AG04450 (cell line): ENCODE measurements at regions not wholly inside any gene's neighbourhood (a gene's known extent, or its start where the extent isn't known, plus 50 kb on each side); places are given as distances from the start of the nearest gene placed in this dataset.

Experiments used
- CTCF ChIA-PET: fragments of 300-600, 350-600 bp; formaldehyde crosslinking; extraction: SDS; loops from one replicate; lab custom pipeline; 2022; ENCODE audit warnings: antibody characterized with exemption, inconsistent platforms; lab: Charles Lee
- POLR2A ChIA-PET: fragments of 350-600 bp; formaldehyde crosslinking; extraction: SDS; loops from one replicate; lab custom pipeline; 2021; ENCODE audit warnings: antibody characterized with exemption, inconsistent platforms; lab: Yijun Ruan, JAX
- DNase-seq: peaks from one replicate; pipeline ENCODE4 v3.0.0-alpha.2; 2011; ENCODE audit warnings: low read depth, low spot score
- H3K27ac ChIP-seq: one replicate; pipeline ENCODE4 v1.5.1; 2012; ENCODE audit warnings: low read depth, low read length, control low read depth
- H3K27me3 ChIP-seq: one replicate; pipeline ENCODE4 v1.6.0; 2012; ENCODE audit warnings: low read length; ENCODE audit not compliant: control insufficient read depth, insufficient read depth
- H3K4me3 ChIP-seq: 2 replicates; pipeline ENCODE4 v1.5.1; 2011; ENCODE audit warnings: mild to moderate bottlenecking, low read depth, low read length, control low read depth
- H3K9me3 ChIP-seq: 2 replicates; pipeline ENCODE4 v1.5.1; 2012; ENCODE audit warnings: low read length; ENCODE audit not compliant: control insufficient read depth, insufficient read depth
- TF ChIP-seq, protein P1 (sequence below): IDR thresholded peaks from 2 replicates; pipeline ENCODE4 v1.5.1; 2011; ENCODE audit warnings: low read depth, low read length, control low read depth, inconsistent platforms

DNA sequence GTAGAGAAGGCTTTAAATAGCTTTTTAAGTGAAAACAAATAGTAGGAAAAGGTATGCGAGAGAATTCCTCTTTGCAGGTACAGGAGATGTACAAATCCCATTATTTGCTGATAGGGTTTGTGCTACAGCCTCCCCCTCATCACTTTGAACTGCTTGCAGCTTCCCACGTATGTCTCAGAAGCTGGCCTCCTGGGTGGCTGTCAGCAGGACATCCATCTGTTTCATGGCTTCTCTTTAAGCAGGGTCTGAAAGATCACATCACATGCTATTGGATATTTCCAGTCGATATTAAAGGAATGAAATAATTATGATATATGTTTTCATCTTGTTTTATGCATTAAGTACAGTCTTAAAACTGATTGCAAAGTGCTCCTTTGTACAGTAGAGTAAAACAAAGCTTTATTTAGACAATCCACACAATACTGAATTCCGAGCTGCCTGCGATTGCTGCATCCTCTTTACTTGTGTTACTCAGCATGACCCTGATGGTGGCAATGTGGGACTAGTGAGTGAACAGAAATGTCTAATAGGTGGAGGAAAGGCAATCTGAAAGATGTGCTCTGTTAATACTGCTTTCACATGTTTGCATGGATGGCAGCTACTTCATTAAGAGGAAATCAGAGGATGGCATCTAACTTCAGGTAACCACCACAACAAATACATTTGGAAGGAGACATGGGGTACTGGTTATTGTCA lies 930.6 kb upstream of the SEMA6D start:
- no peaks in the 10 kb centered on the region for H3K9me3 ChIP-seq
- TF ChIP-seq, protein P1, sequence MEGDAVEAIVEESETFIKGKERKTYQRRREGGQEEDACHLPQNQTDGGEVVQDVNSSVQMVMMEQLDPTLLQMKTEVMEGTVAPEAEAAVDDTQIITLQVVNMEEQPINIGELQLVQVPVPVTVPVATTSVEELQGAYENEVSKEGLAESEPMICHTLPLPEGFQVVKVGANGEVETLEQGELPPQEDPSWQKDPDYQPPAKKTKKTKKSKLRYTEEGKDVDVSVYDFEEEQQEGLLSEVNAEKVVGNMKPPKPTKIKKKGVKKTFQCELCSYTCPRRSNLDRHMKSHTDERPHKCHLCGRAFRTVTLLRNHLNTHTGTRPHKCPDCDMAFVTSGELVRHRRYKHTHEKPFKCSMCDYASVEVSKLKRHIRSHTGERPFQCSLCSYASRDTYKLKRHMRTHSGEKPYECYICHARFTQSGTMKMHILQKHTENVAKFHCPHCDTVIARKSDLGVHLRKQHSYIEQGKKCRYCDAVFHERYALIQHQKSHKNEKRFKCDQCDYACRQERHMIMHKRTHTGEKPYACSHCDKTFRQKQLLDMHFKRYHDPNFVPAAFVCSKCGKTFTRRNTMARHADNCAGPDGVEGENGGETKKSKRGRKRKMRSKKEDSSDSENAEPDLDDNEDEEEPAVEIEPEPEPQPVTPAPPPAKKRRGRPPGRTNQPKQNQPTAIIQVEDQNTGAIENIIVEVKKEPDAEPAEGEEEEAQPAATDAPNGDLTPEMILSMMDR: no peak
- ChIA-PET POLR2A (no interaction called here), CTCF (no interaction called here)
- DNase-seq: no peak
- H3K27ac ChIP-seq: no peak overlapping the region
- H3K4me3 ChIP-seq: no peak overlapping the region
- H3K27me3 ChIP-seq: no peaks in the 10 kb centered on the region

DNA sequence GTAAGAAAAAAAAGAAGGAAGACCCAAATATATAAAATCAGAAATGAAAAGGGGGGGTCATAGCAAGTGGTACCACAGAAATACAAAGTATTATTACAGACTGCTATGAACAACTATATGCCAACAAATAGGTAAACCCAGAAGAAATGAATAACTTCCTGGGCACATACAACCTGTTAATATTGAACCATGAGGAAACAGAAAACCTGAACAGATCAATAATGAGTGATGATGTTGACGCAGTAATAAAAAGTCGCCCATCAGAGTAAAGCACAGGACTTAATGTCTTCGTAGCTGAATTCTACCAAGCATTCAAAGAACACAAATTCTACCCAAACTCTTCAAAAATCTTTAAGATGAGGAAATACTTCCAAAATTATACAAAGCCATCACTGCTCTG lies 921.6 kb upstream of the SEMA6D start:
- H3K4me3 ChIP-seq: no peak overlapping the region
- no peak overlapping the region for H3K27ac ChIP-seq
- ChIA-PET CTCF (no interaction called here), POLR2A (no interaction called here)
- TF ChIP-seq, protein P1: no peak
- H3K9me3 ChIP-seq: no peaks in the 10 kb centered on the region
- DNase-seq: no peak
- H3K27me3 ChIP-seq: no peaks in the 10 kb centered on the region

GRCh38 chr15:46808834-46809233 lies 908.5 kb upstream of the SEMA6D start:
- Histone ChIP-seq H3K9me3 (no peaks in the 10 kb centered on the region), H3K27me3 (no peaks in the 10 kb centered on the region), H3K4me3 (no peak overlapping the region), H3K27ac (no peak overlapping the region)
- POLR2A ChIA-PET: no interaction called here
- TF ChIP-seq, protein P1: no peak
- no peak for DNase-seq
- CTCF ChIA-PET: no interaction called here

- H3K9me3 ChIP-seq: no peaks in the 10 kb centered on the region
- ChIA-PET CTCF (no interaction called here), POLR2A (no interaction called here)
- H3K27ac ChIP-seq: no peak overlapping the region
- H3K27me3 ChIP-seq: no peaks in the 10 kb centered on the region
- H3K4me3 ChIP-seq: no peak overlapping the region
- DNase-seq: no peak
- TF ChIP-seq, protein P1: no peak
These were observed 902.1 kb upstream of the SEMA6D start for GRCh38 chr15:46815240-46815639.

DNA sequence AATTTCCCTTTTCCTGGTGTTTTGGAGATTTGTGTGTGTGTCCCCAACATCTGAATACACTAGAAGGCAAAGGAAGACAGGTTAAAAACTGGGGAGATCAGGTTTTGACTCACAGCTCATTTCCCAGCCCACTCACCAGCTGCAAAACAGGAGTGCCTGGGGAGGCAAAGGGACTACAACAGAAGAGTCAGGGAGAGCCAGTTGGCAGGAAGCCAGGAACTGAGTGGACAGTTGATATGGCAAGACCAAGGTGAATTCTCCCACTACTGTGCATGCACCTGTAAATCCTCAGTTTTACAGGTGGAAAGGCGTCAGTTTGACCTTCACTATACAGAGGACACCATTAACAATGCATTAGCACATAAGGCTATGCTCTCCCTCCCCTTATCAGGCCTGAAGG lies 901.5 kb upstream of the SEMA6D start:
- Histone ChIP-seq H3K27ac (no peak overlapping the region), H3K9me3 (no peaks in the 10 kb centered on the region), H3K4me3 (no peak overlapping the region), H3K27me3 (no peaks in the 10 kb centered on the region)
- ChIA-PET CTCF (no interaction called here), POLR2A (no interaction called here)
- TF ChIP-seq, protein P1: no peak
- DNase-seq: no peak
